GM12874 (cell line): ENCODE measurements at regions not wholly inside any gene's neighbourhood (a gene's known extent, or its start where the extent isn't known, plus 50 kb on each side); places are given as distances from the start of the nearest gene placed in this dataset.

Source experiments
- CTCF ChIP-seq: IDR thresholded peaks from 2 replicates; pipeline ENCODE4 v1.5.1; 2011; ENCODE audit warnings: low read depth, mild to moderate bottlenecking, control low read depth, low read length, moderate library complexity; ENCODE audit not compliant: insufficient read depth

DNA sequence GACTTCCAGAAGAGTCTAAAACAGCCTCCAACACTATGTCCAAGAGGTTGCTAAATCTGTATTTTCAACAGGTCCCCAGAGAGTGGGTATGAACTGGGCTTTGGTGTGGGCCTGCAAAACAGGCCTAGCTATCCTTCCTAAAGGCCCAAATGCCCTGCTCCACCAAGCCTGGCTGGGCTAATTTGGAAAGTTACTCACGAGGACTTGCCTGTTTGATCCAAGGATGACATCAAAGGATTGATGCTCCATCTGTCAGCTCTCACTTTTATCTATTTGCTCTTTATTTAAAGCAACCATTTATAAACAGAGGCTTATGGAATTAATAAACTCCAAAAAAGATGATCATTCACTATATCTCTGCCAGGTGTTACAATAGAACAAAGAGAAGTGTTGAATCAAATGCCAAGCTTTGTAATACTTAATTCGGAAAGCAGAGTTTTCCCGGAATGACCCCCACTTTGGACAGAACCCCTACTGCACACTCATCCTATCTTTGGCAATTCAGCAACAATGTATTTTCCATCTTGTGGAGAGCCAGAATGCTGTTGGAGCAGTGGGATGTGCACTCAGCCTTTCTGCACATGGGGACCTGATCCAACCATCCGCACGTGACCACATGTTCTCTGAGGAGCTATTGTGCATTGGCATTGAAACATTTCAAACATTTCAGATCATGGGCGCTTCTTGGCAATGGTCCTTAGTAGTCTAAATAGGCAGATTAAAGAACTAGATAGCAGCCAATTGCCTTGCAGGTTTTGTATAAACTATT, 163.3 kb upstream of the THBS1 start:
- no peak for TF ChIP-seq CTCF

DNA sequence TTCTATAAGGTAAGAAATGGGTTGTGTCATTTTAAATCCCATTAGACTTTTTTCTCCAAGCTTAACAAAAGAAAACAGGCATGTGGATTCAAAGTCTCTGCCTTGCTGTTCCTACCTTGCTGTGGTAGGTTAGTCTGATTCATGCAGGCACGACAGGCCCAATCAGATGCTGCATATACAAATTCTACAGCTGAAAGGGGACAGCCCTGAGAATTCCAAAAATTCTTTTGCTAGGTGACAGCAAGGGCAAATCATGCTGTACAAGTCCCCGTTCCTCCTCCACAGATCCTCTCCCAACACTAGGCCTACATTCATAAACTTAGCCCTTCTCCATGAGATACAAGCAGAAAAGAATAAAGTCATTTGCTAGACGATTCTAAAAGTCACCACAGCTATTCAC, 161.2 kb upstream of the THBS1 start:
- TF ChIP-seq CTCF, result no peak

- TF ChIP-seq CTCF, result no peak
Measured at GRCh38 chr15:39426552-39427532, 154.0 kb upstream of the THBS1 start.

- no peak for TF ChIP-seq CTCF
Measured at GRCh38 chr15:39427705-39428104, 153.2 kb upstream of the THBS1 start.

GRCh38 chr15:39429898-39430357, 151.0 kb upstream of the THBS1 start:
- no peak for TF ChIP-seq CTCF

GRCh38 chr15:39430389-39430788, 150.5 kb upstream of the THBS1 start:
- no peak for TF ChIP-seq CTCF

DNA sequence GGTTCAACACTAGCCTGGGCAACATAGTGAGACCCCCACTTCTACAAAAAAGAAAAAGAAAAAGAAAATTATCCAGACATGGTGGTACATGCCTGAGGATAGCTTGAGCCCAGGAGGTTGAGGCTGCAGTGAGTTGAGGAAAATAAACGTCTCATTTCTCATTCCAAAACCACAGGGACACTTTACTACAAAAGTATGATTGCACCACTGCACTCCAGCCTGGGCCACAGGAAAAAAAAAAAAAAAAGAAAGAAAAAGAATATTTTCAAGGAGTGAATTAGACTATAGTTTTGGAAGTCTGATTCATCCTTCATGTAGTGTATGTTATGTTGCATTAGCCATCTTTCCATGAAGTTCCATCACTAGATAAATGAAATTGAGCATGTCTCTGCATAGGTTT, 149.5 kb upstream of the THBS1 start:
- TF ChIP-seq CTCF, result no peak
